Activated CD4-positive, alpha-beta T cell treated with anti-CD3 and anti-CD28 coated beads, Interleukin-2, amount 50 U/mL, for 24 hours (primary cell): ENCODE measurements at regions not wholly inside any gene's neighbourhood (a gene's known extent, or its start where the extent isn't known, plus 50 kb on each side); places are given as distances from the start of the nearest gene placed in this dataset.
"Not testable (repeated sequence)": the region's sequence is repeated elsewhere in the genome, so short reads cannot be mapped to it uniquely, and the experiment has no call there.

Experiments
- DNase-seq, 2 donors: peaks; one replicate each; pipeline ENCODE4 v3.0.0-alpha.2; 2020; ENCODE audit warnings: low read depth in 1 of 2, low spot score in 1 of 2

GRCh38 chr4:20062054-20062453 is 189.7 kb upstream of the SLIT2 start:
- DNase-seq = no peak

GRCh38 chr4:20050768-20051167 is 200.9 kb upstream of the SLIT2 start:
- no peak for DNase-seq

GRCh38 chr4:20049889-20050288 is 201.8 kb upstream of the SLIT2 start:
- no peak for DNase-seq

- DNase-seq = no peak
Observed at GRCh38 chr4:20046931-20047677, 204.6 kb upstream of the SLIT2 start.

GRCh38 chr4:20046179-20046578 is 205.5 kb upstream of the SLIT2 start:
- no peak for DNase-seq

- no peak for DNase-seq
Observed at GRCh38 chr4:20044966-20045365, 206.7 kb upstream of the SLIT2 start.

GRCh38 chr4:20044502-20044911 is 207.2 kb upstream of the SLIT2 start:
- DNase-seq = no peak

- DNase-seq = no peak
Observed at GRCh38 chr4:20043991-20044390, 207.7 kb upstream of the SLIT2 start.

GRCh38 chr4:20042769-20043168 is 208.9 kb upstream of the SLIT2 start:
- DNase-seq = no peak

GRCh38 chr4:20041839-20042407 is 209.8 kb upstream of the SLIT2 start:
- no peak for DNase-seq

- DNase-seq = no peak
Observed at GRCh38 chr4:20037745-20038144, 214.0 kb upstream of the SLIT2 start.

GRCh38 chr4:20030108-20030507 is 221.6 kb upstream of the SLIT2 start:
- DNase-seq = no peak

GRCh38 chr4:20028645-20029044 is 223.1 kb upstream of the SLIT2 start:
- DNase-seq = no peak

GRCh38 chr4:20026456-20026855 is 225.2 kb upstream of the SLIT2 start:
- no peak for DNase-seq

GRCh38 chr4:20022471-20022870 is 229.2 kb upstream of the SLIT2 start:
- no peak for DNase-seq

- DNase-seq = no peak
Observed at GRCh38 chr4:20020056-20020455, 231.6 kb upstream of the SLIT2 start.

- no peak for DNase-seq
Observed at GRCh38 chr4:20019310-20020015, 232.2 kb upstream of the SLIT2 start.

GRCh38 chr4:20017777-20018115 is 234.0 kb upstream of the SLIT2 start:
- DNase-seq = no peak

GRCh38 chr4:20017070-20017776 is 234.5 kb upstream of the SLIT2 start:
- DNase-seq = no peak

- DNase-seq = no peak
Observed at GRCh38 chr4:20015636-20016224, 236.0 kb upstream of the SLIT2 start.

- DNase-seq = not testable (repeated sequence)
Observed at GRCh38 chr4:20003836-20004558, 247.7 kb upstream of the SLIT2 start.
